ENCODE measurements at regions not wholly inside any gene's neighbourhood (a gene's known extent, or its start where the extent isn't known, plus 50 kb on each side); places are given as distances from the start of the nearest gene placed in this dataset.
"Not testable (repeated sequence)": the region's sequence is repeated elsewhere in the genome, so short reads cannot be mapped to it uniquely, and the experiment has no call there.

DNA sequence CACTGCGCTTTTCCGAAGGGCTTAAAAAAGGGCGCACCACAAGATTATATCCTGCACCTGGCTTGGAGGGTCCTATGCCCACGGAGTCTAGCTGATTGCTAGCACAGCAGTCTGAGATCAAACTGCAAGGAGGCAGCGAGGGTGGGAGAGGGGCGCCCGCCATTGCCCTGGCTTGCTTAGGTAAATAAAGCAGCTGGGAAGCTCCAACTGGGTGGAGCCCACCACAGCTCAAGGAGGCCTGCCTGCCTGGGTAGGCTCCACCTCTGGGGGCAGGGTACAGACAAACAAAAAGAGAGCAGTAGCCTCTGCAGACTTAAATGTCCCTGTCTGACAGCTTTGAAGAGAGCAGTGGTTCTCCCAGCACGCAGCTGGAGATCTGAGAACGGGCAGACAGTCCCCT, 158.1 kb upstream of the FKBP1C start:
- TF ChIP-seq REST (IDR thresholded peaks at IDR 0.05; ENCODE audit: borderline replicate concordance); SMC3 (conservative IDR thresholded peaks at IDR 0.05; ENCODE audit: poor library complexity); EP300 (conservative IDR thresholded peaks at IDR 0.05; ENCODE audit: poor library complexity, severe bottlenecking); MXI1 (conservative IDR thresholded peaks at IDR 0.05; ENCODE audit: poor library complexity, severe bottlenecking): not testable (repeated sequence)
- TF ChIP-seq, protein P1, sequence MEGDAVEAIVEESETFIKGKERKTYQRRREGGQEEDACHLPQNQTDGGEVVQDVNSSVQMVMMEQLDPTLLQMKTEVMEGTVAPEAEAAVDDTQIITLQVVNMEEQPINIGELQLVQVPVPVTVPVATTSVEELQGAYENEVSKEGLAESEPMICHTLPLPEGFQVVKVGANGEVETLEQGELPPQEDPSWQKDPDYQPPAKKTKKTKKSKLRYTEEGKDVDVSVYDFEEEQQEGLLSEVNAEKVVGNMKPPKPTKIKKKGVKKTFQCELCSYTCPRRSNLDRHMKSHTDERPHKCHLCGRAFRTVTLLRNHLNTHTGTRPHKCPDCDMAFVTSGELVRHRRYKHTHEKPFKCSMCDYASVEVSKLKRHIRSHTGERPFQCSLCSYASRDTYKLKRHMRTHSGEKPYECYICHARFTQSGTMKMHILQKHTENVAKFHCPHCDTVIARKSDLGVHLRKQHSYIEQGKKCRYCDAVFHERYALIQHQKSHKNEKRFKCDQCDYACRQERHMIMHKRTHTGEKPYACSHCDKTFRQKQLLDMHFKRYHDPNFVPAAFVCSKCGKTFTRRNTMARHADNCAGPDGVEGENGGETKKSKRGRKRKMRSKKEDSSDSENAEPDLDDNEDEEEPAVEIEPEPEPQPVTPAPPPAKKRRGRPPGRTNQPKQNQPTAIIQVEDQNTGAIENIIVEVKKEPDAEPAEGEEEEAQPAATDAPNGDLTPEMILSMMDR (IDR thresholded peaks at IDR 0.05; ENCODE audit: poor library complexity, severe bottlenecking), result not testable (repeated sequence)

All from neural cell (in vitro differentiated cells).